GM12872 (cell line): ENCODE measurements at regions not wholly inside any gene's neighbourhood (a gene's known extent, or its start where the extent isn't known, plus 50 kb on each side); places are given as distances from the start of the nearest gene placed in this dataset.

ENCODE experiments used
- TF ChIP-seq, protein P1 (sequence below): IDR thresholded peaks from 3 replicates; pipeline ENCODE4 v1.5.1; 2011; ENCODE audit warnings: low read depth, mild to moderate bottlenecking, low read length, moderate library complexity; ENCODE audit not compliant: insufficient read depth

DNA sequence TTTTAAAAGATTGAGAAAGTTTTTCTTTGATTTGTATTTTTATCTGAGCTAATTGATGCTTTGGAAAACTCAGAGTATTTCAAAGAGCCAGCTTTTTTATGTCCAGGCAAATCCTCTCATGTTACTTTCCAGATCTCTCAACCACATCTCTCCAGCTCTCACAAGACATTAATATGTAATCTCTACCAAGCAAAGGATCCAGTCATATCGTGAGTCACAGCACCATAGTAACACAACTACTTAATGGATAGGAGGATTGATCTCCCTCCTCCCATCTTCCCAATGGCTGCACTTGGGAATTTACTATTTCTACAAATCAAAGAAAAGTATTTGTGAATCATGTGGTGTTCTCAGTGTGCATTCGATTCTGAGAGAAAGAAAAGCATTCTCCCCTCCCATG, 63.3 kb downstream of the POU4F1 start:
- TF ChIP-seq, protein P1, sequence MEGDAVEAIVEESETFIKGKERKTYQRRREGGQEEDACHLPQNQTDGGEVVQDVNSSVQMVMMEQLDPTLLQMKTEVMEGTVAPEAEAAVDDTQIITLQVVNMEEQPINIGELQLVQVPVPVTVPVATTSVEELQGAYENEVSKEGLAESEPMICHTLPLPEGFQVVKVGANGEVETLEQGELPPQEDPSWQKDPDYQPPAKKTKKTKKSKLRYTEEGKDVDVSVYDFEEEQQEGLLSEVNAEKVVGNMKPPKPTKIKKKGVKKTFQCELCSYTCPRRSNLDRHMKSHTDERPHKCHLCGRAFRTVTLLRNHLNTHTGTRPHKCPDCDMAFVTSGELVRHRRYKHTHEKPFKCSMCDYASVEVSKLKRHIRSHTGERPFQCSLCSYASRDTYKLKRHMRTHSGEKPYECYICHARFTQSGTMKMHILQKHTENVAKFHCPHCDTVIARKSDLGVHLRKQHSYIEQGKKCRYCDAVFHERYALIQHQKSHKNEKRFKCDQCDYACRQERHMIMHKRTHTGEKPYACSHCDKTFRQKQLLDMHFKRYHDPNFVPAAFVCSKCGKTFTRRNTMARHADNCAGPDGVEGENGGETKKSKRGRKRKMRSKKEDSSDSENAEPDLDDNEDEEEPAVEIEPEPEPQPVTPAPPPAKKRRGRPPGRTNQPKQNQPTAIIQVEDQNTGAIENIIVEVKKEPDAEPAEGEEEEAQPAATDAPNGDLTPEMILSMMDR, result no peak

DNA sequence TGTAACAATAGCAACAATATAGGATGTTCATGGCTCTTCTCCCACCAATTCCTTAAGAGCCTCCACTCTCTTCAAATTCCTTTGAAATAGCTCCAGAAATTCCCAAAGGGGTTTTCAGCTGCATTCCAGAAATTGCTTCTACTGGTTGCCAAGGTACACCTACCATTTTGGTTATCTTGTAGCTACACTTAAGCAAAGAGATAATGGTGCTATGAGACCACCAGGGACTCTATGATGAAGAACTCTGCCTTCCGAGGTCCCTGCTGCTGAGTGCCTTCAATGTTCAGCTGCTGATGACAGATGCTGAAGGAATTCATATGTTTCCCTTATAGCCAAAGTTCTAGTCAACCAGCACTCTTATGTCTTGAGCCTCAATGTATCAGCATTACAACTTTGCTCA, 78.4 kb downstream of the POU4F1 start:
- TF ChIP-seq, protein P1, result no peak

DNA sequence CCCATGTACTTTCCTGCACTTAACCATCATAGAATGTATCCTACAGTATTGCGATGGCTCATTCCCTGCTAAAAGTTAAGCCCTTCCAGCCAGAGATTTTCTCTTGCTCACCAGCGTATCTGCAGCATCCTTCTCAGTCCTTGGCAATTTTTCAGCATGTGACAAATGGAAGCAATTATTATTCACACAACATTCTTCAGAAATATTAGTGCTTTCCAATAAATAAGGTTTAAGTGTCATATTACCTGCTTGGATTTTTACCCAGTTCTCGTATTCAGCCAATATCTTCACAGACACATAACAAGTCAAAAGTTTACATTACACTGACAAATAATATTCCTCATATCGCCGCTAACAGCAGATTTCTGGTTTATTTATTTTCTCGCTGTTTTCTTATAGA, 82.3 kb downstream of the POU4F1 start:
- TF ChIP-seq, protein P1, result no peak

DNA sequence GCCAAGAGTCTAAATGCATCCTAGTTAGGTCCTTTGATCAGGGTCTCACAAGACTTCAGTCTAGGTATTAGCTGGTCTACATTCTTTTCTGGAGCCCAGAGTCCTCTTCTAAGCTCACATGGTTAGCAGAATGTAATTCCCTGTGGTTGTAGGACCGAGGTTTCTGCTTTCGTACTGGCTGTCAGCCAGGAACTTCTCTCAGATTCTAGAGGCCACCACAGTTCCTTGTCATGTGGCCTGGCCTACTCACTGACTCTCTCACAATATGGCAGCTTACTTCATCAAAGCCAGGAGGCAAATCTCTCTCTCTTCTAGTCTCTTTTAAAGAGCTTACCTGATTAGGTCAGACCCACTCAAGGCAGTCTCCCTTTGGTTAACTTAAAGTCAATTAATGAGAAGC, 82.9 kb downstream of the POU4F1 start:
- TF ChIP-seq, protein P1, result no peak

DNA sequence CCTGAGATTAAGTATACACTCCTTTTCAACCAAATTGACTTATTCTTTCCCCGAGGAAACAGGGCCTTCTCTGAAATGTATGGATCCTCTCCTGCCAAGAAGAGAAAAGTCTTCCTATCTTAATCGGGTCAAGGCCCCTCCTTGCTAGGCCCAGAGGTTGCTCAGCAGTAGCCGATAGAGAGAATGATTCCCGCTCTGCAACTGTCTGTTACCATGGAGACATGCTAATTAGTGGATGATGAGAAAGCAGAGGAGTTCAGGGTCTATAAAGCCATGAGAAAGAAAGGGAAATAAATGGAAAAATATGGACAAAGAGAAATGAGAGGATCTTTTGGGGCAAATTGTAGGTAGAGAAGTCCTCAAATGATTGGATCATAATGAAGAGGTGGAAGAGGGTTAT, 103.5 kb downstream of the POU4F1 start:
- TF ChIP-seq, protein P1, result no peak

DNA sequence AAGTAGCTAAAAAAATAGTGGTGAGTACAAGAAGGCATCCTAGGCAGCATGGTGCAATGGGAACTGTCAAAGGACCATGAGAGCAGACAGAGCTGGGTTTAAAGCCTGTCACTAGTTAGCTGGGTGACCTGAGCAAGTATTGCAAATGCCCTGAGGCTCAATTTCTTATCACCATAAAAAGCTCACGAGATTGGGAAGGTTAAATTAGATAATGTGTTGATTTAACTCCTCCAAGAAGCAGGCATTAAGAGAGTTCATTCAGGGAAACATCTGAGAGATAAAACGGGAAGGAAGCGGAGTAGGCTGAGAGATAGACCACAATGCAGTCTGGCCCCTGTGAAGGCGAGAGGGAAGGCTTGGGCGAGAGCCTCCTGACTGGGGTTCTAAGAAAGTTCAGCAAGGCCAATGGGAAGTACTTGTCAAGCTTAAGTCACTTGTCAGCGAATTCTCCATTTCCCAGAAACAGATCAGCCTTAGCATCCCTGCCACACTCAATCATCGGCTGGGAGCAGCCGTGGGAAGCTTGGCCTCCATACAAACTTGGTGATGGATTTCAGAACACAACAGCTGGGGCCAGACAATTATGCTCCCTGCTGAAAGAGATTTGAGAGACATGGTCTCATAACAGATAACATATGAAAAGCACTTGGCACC, 105.5 kb downstream of the POU4F1 start:
- TF ChIP-seq, protein P1, result no peak

DNA sequence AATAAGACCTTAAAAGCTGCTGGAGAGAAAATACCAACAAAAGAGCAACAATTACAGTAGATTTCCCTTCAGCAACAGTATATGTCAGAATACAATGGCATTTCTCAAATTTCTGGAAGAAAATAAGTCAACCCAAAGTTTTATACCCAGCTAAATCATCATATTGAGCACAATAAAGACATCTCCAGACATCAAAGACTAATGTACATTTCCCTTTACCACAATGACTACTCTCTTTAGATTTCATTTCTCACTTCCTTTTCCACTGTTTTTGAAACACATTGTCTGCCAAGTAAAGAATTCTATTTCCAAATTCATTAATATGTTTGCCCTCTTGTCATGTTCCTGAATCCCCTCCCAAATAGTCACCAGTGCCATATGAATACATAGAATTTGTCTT, 111.4 kb downstream of the POU4F1 start:
- TF ChIP-seq, protein P1, result no peak
